ENCODE measurements at regions not wholly inside any gene's neighbourhood (a gene's known extent, or its start where the extent isn't known, plus 50 kb on each side); places are given as distances from the start of the nearest gene placed in this dataset.

DNA sequence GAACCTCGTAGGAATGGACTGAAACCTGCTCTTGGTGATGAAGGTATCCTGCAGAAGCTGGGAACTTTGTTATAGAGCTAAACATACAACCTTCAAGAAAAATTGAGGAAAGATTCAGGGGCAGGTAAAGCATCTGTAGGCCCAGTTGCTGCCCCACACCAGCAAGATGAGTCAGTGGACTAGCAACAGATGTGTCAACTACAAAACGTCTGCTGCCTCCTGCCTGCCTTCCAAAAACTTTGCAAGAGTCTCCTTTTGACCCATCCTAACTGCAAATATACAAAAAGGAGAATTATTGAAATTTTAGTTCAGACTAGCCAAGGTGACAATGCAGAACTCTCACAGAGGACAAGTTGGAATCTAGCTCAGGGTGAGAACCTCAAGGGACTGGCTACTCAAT is 60.9 kb upstream of the TMTC1 start:
- DNase-seq, result no peak

DNA sequence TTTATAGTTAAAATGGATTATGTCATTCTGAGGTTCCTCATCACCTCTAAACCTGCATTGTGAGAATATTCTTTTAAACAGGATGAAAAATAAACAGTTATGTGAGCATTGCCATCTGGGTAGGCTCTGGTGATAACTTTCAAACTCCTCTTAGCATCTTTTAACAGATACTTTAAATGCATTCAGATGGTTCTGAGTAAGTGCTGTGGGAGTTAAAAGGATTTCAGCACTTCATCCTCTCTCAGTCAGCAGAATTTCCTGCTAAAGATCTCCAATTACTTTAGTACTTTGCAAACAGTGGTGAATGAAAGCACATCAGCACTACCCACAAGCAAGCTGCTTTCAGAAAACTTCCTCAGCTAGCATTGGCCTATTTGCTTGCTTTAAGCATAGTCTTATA is 59.3 kb upstream of the TMTC1 start:
- DNase-seq, result no peak

DNA sequence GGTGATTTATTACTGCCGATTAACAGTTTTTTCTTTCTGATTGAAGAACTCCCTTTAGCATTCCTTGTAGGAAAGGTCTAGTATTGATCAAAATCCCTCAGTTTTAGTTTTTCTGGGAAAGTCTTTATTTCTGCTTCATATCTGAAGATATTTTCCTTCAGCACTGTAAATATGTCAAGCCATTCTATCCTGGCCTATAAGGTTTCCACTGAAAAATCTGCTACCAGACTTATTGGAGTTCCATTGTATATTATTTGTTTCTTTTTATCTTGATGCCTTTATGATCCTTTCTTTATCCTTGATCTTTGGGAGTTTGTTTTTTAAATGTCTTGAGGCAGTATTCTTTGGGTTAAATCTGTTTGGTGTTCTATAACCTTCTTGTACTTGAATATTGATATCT is 55.0 kb upstream of the TMTC1 start:
- no peak for DNase-seq
